K562 (cell line): ENCODE measurements at regions not wholly inside any gene's neighbourhood (a gene's known extent, or its start where the extent isn't known, plus 50 kb on each side); places are given as distances from the start of the nearest gene placed in this dataset.

Experiments used
- ATAC-seq: fragments of 200-7000 bp; cut with Tn5 transposase; 3 replicates; pipeline ENCODE4 v1.9.1; 2020; ENCODE audit warnings: moderate library complexity
- BruUV-seq: library from RNA; stranded (reverse); fragments of 400-500 nt; replicated peaks from 2 replicates; lab custom pipeline; 2021; lab: Mats Ljungman, UMichigan
- CTCF ChIA-PET: fragments of 300-600 bp; formaldehyde crosslinking; extraction: SDS; loops from one replicate; lab custom pipeline; 2021; ENCODE audit warnings: low intra/inter-chr PET ratio; lab: Yijun Ruan, JAX
- POLR2A ChIA-PET: fragments of 300-600, 350-650 bp; sonication (Branson Sonifier 250); formaldehyde crosslinking; extraction: SDS; loops from one replicate; lab custom pipeline; 2021; ENCODE audit warnings: antibody characterized with exemption, inconsistent platforms; lab: Yijun Ruan, JAX
- DNase-seq, 4 experiments: peaks; one replicate each; pipeline versions ENCODE4 v3.0.0 to v3.0.0-alpha.2; 2011 to 2018; ENCODE audit warnings: low spot score in 3 of 4, mixed read lengths in 3 of 4; ENCODE audit errors: extremely low read depth in 1 of 4
- FAIRE-seq: peaks from 2 replicates; lab custom pipeline; 2011; peaks lifted over from hg19 to GRCh38; lab: Jason Lieb, UNC
- H2AFZ ChIP-seq: 2 replicates; pipeline ENCODE4 v1.6.0; 2011; ENCODE audit warnings: low read depth, low read length, control low read depth, inconsistent platforms
- H3K27ac ChIP-seq: fragments of 200-600 bp; 3 replicates; pipeline ENCODE4 v1.8.0; 2011; ENCODE audit warnings: low read depth, mild to moderate bottlenecking, control low read depth, inconsistent platforms, low read length, moderate library complexity, mixed read lengths; ENCODE audit errors: extremely low read depth
- H3K27me3 ChIP-seq, 2 experiments: fragments of 300-600 bp in 1 of 2; 2 replicates in 1 of 2; 3 replicates in 1 of 2; pipeline versions ENCODE4 v1.6.0 to v1.8.0; 2011; ENCODE audit warnings: inconsistent platforms in 2 of 2, low read length in 2 of 2, mild to moderate bottlenecking in 1 of 2, mixed read lengths in 1 of 2, moderate library complexity in 1 of 2; ENCODE audit not compliant: control insufficient read depth in 2 of 2, insufficient read depth in 2 of 2
- H3K36me3 ChIP-seq: fragments of 300-600 bp; 3 replicates; pipeline ENCODE4 v1.8.0; 2011; ENCODE audit warnings: mild to moderate bottlenecking, low read length, inconsistent platforms; ENCODE audit not compliant: control insufficient read depth, insufficient read depth
- H3K4me1 ChIP-seq, 2 experiments: fragments of 200-600 bp in 1 of 2; replicated peaks in 1 of 2; 2 replicates in 1 of 2; 3 replicates in 1 of 2; pipeline versions ENCODE4 v1.5.1 to v1.8.0; 2011; ENCODE audit warnings: inconsistent platforms in 2 of 2, low read length in 2 of 2, mild to moderate bottlenecking in 1 of 2, mixed read lengths in 1 of 2, moderate library complexity in 1 of 2; ENCODE audit not compliant: control insufficient read depth in 2 of 2, insufficient read depth in 2 of 2
- H3K4me2 ChIP-seq: 2 replicates; pipeline ENCODE4 v1.6.1; 2011; ENCODE audit warnings: low read length, control low read depth, inconsistent platforms, mixed read lengths; ENCODE audit not compliant: insufficient read depth
- H3K4me3 ChIP-seq: fragments of 200-600 bp; sonication (generic), shearing (Covaris generic); 2 replicates; pipeline ENCODE4 v1.5.1; 2016; ENCODE audit warnings: control low read depth, inconsistent platforms
- H3K79me2 ChIP-seq: fragments of 200-600 bp; 3 replicates; pipeline ENCODE4 v1.8.0; 2011; ENCODE audit warnings: low read length, inconsistent platforms; ENCODE audit not compliant: control insufficient read depth, insufficient read depth
- H3K9ac ChIP-seq, 2 experiments: 2 replicates each; pipeline versions ENCODE4 v1.6.0 to v1.6.1; 2011; ENCODE audit warnings: low read depth in 2 of 2, low read length in 2 of 2, control low read depth in 1 of 2, inconsistent platforms in 1 of 2, mild to moderate bottlenecking in 1 of 2, mixed read lengths in 1 of 2; ENCODE audit not compliant: insufficient read depth in 1 of 2
- H3K9me1 ChIP-seq: one replicate; pipeline ENCODE4 v1.6.0; 2011; ENCODE audit warnings: inconsistent platforms, mild to moderate bottlenecking, low read length, moderate library complexity; ENCODE audit not compliant: control insufficient read depth, insufficient read depth
- H3K9me3 ChIP-seq: replicated peaks from 2 replicates; pipeline ENCODE4 v1.5.1; 2011; ENCODE audit warnings: low read depth, low read length, inconsistent platforms; ENCODE audit not compliant: control insufficient read depth, insufficient read depth
- H4K20me1 ChIP-seq: replicated peaks from 2 replicates; pipeline ENCODE4 v1.6.1; 2011; ENCODE audit warnings: low read length, inconsistent platforms, mixed read lengths; ENCODE audit not compliant: control insufficient read depth, insufficient read depth
- BRF2 ChIP-seq: IDR thresholded peaks from 3 replicates; pipeline ENCODE4 v1.6.1; 2011; ENCODE audit warnings: borderline replicate concordance, mild to moderate bottlenecking; ENCODE audit not compliant: insufficient read length, insufficient read depth
- CBX3 ChIP-seq, 2 experiments: IDR thresholded peaks; 1 replicate in 1 of 2; 2 replicates in 1 of 2; pipeline ENCODE4 v1.6.1; 2012; ENCODE audit warnings: inconsistent platforms in 2 of 2, low read length in 2 of 2, borderline replicate concordance in 1 of 2, control low read depth in 1 of 2
- CREB5 ChIP-seq: fragments of 250-450 bp; sonication (Bioruptor Pico); IDR thresholded peaks from 2 replicates; pipeline ENCODE4 v1.5.0; 2020; ENCODE audit warnings: mild to moderate bottlenecking
- HNRNPL ChIP-seq: fragments of 200-400 bp; formaldehyde crosslinking; IDR thresholded peaks from 2 replicates; pipeline ENCODE4 v1.6.1; 2017; ENCODE audit warnings: low read depth, mild to moderate bottlenecking, low read length
- HOMEZ ChIP-seq: fragments of 250-450 bp; sonication (Bioruptor Pico); IDR thresholded peaks from 2 replicates; pipeline ENCODE4 v1.4.0; 2020; ENCODE audit warnings: mild to moderate bottlenecking, moderate library complexity
- IRF1 ChIP-seq: sonication (generic); formaldehyde crosslinking; IDR thresholded peaks from 2 replicates; pipeline ENCODE4 v1.8.0; 2022; ENCODE audit warnings: missing genetic modification reagents, mild to moderate bottlenecking, borderline replicate concordance
- KLF16 ChIP-seq: IDR thresholded peaks from 2 replicates; pipeline ENCODE4 v1.6.1; 2016; ENCODE audit warnings: antibody characterized with exemption
- MAFF ChIP-seq: IDR thresholded peaks from 2 replicates; pipeline ENCODE4 v1.6.1; 2012; ENCODE audit warnings: low read length, improper control_type of control experiment
- MED1 ChIP-seq: sonication (generic); formaldehyde crosslinking; IDR thresholded peaks from 2 replicates; pipeline ENCODE4 v1.8.1; 2023; ENCODE audit warnings: missing genetic modification reagents, borderline replicate concordance
- NCOA2 ChIP-seq, 2 experiments: fragments of 450-650 bp; IDR thresholded peaks; 2 replicates each; pipeline ENCODE4 v1.6.1; 2018; ENCODE audit warnings: mild to moderate bottlenecking in 2 of 2, moderate library complexity in 1 of 2; ENCODE audit not compliant: partially characterized antibody in 2 of 2
- NEUROD1 ChIP-seq: fragments of 150-350 bp; IDR thresholded peaks from 2 replicates; pipeline ENCODE4 v1.6.1; 2014; ENCODE audit warnings: borderline replicate concordance, low read length, low read depth; ENCODE audit not compliant: partially characterized antibody
- PTTG1 ChIP-seq: fragments of 450-650 bp; IDR thresholded peaks from 2 replicates; pipeline ENCODE4 v1.6.1; 2016; ENCODE audit warnings: low read depth, mild to moderate bottlenecking, missing genetic modification characterization, missing compliant biosample characterization
- ZC3H4 ChIP-seq: sonication (generic); formaldehyde crosslinking; IDR thresholded peaks from 2 replicates; pipeline ENCODE4 v1.9.0; 2021; ENCODE audit warnings: missing genetic modification reagents, borderline replicate concordance
- ZNF395 ChIP-seq: fragments of 200-800 bp; sonication (Bioruptor generic); IDR thresholded peaks from 2 replicates; pipeline ENCODE4 v1.6.1; 2017; ENCODE audit warnings: missing genetic modification characterization, missing compliant biosample characterization
- WGBS: fragments of 100-300 bp; shearing (Covaris generic); methylation state at CpG from one replicate; pipeline ENCODE4 v1.1.6; 2016; ENCODE audit warnings: low coverage, mixed read lengths; ENCODE audit not compliant: insufficient coverage; ENCODE audit errors: missing lambda C conversion rate; 5-methylcytosine and 5-hydroxymethylcytosine counted together
- in situ Hi-C: fragments of 300-500 bp; cut with MboI; formaldehyde crosslinking; loops from 4 replicates; pipeline ENCODE4 v1.15.0; 2018; ENCODE audit warnings: inconsistent platforms, mixed read lengths
- intact Hi-C: fragments of 100-400 bp; cut with micrococcal nuclease; formaldehyde crosslinking; loops from 2 replicates; pipeline ENCODE4 v1.14.2; 2022
- TF ChIP-seq, protein P1 (sequence below), 2 experiments: fragments of 450-650 bp; IDR thresholded peaks; 2 replicates each; pipeline ENCODE4 v1.6.1; 2016

DNA sequence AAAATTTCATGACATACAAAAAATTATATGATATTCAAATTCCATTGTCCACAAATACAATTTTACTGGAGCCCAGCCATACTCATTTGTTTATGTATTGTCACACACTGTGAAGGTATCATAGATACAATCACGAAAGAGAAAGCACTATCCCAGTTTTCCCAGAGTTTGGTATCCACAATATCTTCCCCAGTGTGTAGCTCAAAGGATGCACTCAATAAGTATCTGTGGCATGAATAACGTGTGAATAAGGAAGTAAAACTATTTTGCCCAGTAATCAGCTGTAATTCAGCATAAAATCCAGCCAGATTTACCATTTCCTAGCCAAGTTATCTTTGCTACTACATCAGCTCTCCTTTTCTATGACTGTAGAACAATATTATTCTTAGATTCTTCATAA is 131.3 kb upstream of the KCNMB2 start:
- Histone ChIP-seq H3K4me2 (no peak overlapping the region), H4K20me1 (no peaks in the 10 kb centered on the region), H3K79me2 (no peaks in the 10 kb centered on the region), H3K9me1 (no peaks in the 10 kb centered on the region), H3K36me3 (no peaks in the 10 kb centered on the region), H2AFZ (no peak overlapping the region), H3K4me3 (no peak overlapping the region), H3K4me1 (no peaks in the 10 kb centered on the region), H3K27ac (no peak overlapping the region), H3K9ac (no peak overlapping the region), H3K9me3 (no peaks in the 10 kb centered on the region), H3K27me3 (no peaks in the 10 kb centered on the region)
- POLR2A ChIA-PET = interaction anchor here (0.7 kb wide), 1 partner anchor 14 kb away, joined by 3 read pairs; no protein-coding TSS in a partner anchor
- no peak for DNase-seq
- no TSS peak for BruUV-seq
- no peak for FAIRE-seq
- 0% methylated on average over 2 of the region's 2 CpGs for WGBS
- intact Hi-C loops (no loop called here), in situ Hi-C loops (no loop called here)
- CTCF ChIA-PET = no interaction called here
- ATAC-seq = no peak
- no peak for TF ChIP-seq IRF1 (CRISPR knock-in tag)
- no peak for TF ChIP-seq MAFF
- no peak for TF ChIP-seq NEUROD1
- TF ChIP-seq CREB5 (CRISPR knock-in tag) = no peak
- no peak for TF ChIP-seq ZNF395 (CRISPR knock-in tag)
- no peak for TF ChIP-seq CBX3 (IDR thresholded peaks at IDR 0.05; ENCODE audit: borderline replicate concordance in 1 of 2, low read length in 2 of 2)
- TF ChIP-seq, protein P1, sequence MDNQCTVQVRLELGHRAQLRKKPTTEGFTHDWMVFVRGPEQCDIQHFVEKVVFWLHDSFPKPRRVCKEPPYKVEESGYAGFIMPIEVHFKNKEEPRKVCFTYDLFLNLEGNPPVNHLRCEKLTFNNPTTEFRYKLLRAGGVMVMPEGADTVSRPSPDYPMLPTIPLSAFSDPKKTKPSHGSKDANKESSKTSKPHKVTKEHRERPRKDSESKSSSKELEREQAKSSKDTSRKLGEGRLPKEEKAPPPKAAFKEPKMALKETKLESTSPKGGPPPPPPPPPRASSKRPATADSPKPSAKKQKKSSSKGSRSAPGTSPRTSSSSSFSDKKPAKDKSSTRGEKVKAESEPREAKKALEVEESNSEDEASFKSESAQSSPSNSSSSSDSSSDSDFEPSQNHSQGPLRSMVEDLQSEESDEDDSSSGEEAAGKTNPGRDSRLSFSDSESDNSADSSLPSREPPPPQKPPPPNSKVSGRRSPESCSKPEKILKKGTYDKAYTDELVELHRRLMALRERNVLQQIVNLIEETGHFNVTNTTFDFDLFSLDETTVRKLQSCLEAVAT (IDR thresholded peaks at IDR 0.05) = no peak
- no peak for TF ChIP-seq HOMEZ
- TF ChIP-seq BRF2 = no peak
- TF ChIP-seq HNRNPL = no peak
- TF ChIP-seq PTTG1 = no peak
- TF ChIP-seq ZC3H4 (CRISPR knock-in tag) = no peak
- no peak for TF ChIP-seq MED1
- no peak for TF ChIP-seq KLF16
- TF ChIP-seq NCOA2 (IDR thresholded peaks at IDR 0.05; ENCODE audit: partially characterized antibody in 2 of 2) = no peak
